SK-N-SH (cell line): ENCODE measurements at regions not wholly inside any gene's neighbourhood (a gene's known extent, or its start where the extent isn't known, plus 50 kb on each side); places are given as distances from the start of the nearest gene placed in this dataset.
A peak's percentile ranks its signal among the peaks of the same experiment; 100 is the strongest.

ENCODE experiments used
- CTCF ChIA-PET: fragments of 300-600, 350-600 bp; formaldehyde crosslinking; extraction: SDS; loops from one replicate; lab custom pipeline; 2021; lab: Yijun Ruan, JAX
- POLR2A ChIA-PET: fragments of 350-600 bp; sonication (Branson Sonifier 250); formaldehyde crosslinking; extraction: SDS; loops from one replicate; lab custom pipeline; 2020; ENCODE audit warnings: antibody characterized with exemption, inconsistent platforms; lab: Yijun Ruan, JAX
- DNase-seq: peaks from one replicate; pipeline ENCODE4 v3.0.0; 2012
- H2AFZ ChIP-seq: fragments of 200-600 bp; sonication (generic); 2 replicates; pipeline ENCODE4 v1.8.1; 2016; ENCODE audit warnings: antibody characterized with exemption, mild to moderate bottlenecking, low read depth
- H3F3A ChIP-seq: fragments of 200-600 bp; sonication (generic); replicated peaks from 2 replicates; pipeline ENCODE3; 2016; ENCODE audit warnings: antibody characterized with exemption, mild to moderate bottlenecking; ENCODE audit not compliant: insufficient read depth
- H3K27ac ChIP-seq, 2 experiments: fragments of 200-500 bp in 1 of 2; fragments of 200-600 bp in 1 of 2; sonication (Bioruptor generic) in 1 of 2; sonication (generic), shearing (Covaris generic) in 1 of 2; 2 replicates each; pipeline versions ENCODE4 v1.5.1 to v1.6.1; 2014 to 2016; ENCODE audit warnings: low read depth in 2 of 2, inconsistent platforms in 1 of 2, low read length in 1 of 2, mild to moderate bottlenecking in 1 of 2, mixed read lengths in 1 of 2
- H3K27me3 ChIP-seq: fragments of 200-600 bp; sonication (generic), shearing (Covaris generic); 2 replicates; pipeline ENCODE4 v1.6.1; 2016; ENCODE audit warnings: mixed run types; ENCODE audit not compliant: insufficient read depth
- H3K36me3 ChIP-seq, 2 experiments: fragments of 200-500 bp in 1 of 2; fragments of 200-600 bp in 1 of 2; sonication (Bioruptor generic) in 1 of 2; sonication (generic) in 1 of 2; replicated peaks in 1 of 2; 2 replicates each; pipeline versions ENCODE3 to v1.5.1; 2014 to 2016; ENCODE audit warnings: low read length in 1 of 2, mild to moderate bottlenecking in 1 of 2; ENCODE audit not compliant: insufficient read depth in 2 of 2, control insufficient read depth in 1 of 2
- H3K4me1 ChIP-seq, 2 experiments: fragments of 200-500 bp in 1 of 2; fragments of 200-600 bp in 1 of 2; sonication (Bioruptor generic) in 1 of 2; sonication (generic), shearing (Covaris generic) in 1 of 2; 2 replicates each; pipeline versions ENCODE4 v1.5.1 to v1.6.1; 2014 to 2016; ENCODE audit warnings: low read depth in 1 of 2, low read length in 1 of 2, mixed run types in 1 of 2; ENCODE audit not compliant: insufficient read depth in 2 of 2, control insufficient read depth in 1 of 2
- H3K4me2 ChIP-seq: fragments of 200-600 bp; sonication (generic), shearing (Covaris generic); 2 replicates; pipeline ENCODE4 v1.6.1; 2017; ENCODE audit warnings: mixed run types
- H3K4me3 ChIP-seq, 2 experiments: fragments of 200-500 bp in 1 of 2; fragments of 200-600 bp in 1 of 2; sonication (Bioruptor generic) in 1 of 2; sonication (generic), shearing (Covaris generic) in 1 of 2; 2 replicates each; pipeline versions ENCODE4 v1.5.1 to v1.8.1; 2014 to 2016; ENCODE audit warnings: low read depth in 2 of 2, inconsistent platforms in 1 of 2, low read length in 1 of 2, mild to moderate bottlenecking in 1 of 2, mixed read lengths in 1 of 2, moderate library complexity in 1 of 2
- H3K79me2 ChIP-seq: fragments of 200-600 bp; sonication (generic); 2 replicates; pipeline ENCODE4 v1.8.1; 2017; ENCODE audit warnings: mild to moderate bottlenecking; ENCODE audit not compliant: insufficient read depth
- H3K9ac ChIP-seq: fragments of 200-600 bp; sonication (generic); 2 replicates; pipeline ENCODE4 v1.6.1; 2017; ENCODE audit warnings: mixed run types
- H3K9me2 ChIP-seq: fragments of 200-600 bp; sonication (generic); 2 replicates; pipeline ENCODE4 v1.6.1; 2017; ENCODE audit warnings: mixed run types
- H3K9me3 ChIP-seq: fragments of 200-600 bp; sonication (generic); 2 replicates; pipeline ENCODE4 v1.6.1; 2017; ENCODE audit warnings: mixed run types, mild to moderate bottlenecking, moderate library complexity
- H4K20me1 ChIP-seq: fragments of 200-600 bp; sonication (generic); 2 replicates; pipeline ENCODE4 v1.6.1; 2017; ENCODE audit warnings: mild to moderate bottlenecking, mixed run types; ENCODE audit not compliant: insufficient read depth
- ELF1 ChIP-seq: IDR thresholded peaks from 2 replicates; pipeline ENCODE4 v1.4.0; 2012
- EP300 ChIP-seq, 2 experiments: IDR thresholded peaks; 2 replicates each; pipeline versions ENCODE4 v1.4.0 to v1.6.1; 2012; ENCODE audit warnings: borderline replicate concordance in 1 of 2, low read depth in 1 of 2, low read length in 1 of 2
- GATA2 ChIP-seq: sonication (generic); formaldehyde crosslinking; IDR thresholded peaks from 2 replicates; pipeline ENCODE4 v1.5.0; 2020; ENCODE audit warnings: mild to moderate bottlenecking, missing genetic modification reagents
- JUND ChIP-seq: IDR thresholded peaks from 2 replicates; pipeline ENCODE4 v1.4.0; 2012
- NFIC ChIP-seq: IDR thresholded peaks from 2 replicates; pipeline ENCODE4 v1.4.0; 2012; ENCODE audit warnings: borderline replicate concordance
- RCOR1 ChIP-seq: fragments of 150-350 bp; IDR thresholded peaks from 2 replicates; pipeline ENCODE4 v1.6.1; 2017; ENCODE audit warnings: antibody characterized with exemption, low read length
- SIN3A ChIP-seq: IDR thresholded peaks from 2 replicates; pipeline ENCODE4 v1.6.1; 2012; ENCODE audit warnings: low read depth, mild to moderate bottlenecking, low read length, moderate library complexity, borderline replicate concordance
- TAF1 ChIP-seq: IDR thresholded peaks from 2 replicates; pipeline ENCODE4 v1.6.1; 2012; ENCODE audit warnings: low read depth, mild to moderate bottlenecking, low read length, moderate library complexity, borderline replicate concordance
- TCF12 ChIP-seq: IDR thresholded peaks from 2 replicates; pipeline ENCODE4 v1.4.0; 2012
- WGBS: methylation state at CpG from one replicate; pipeline ENCODE4 v1.1.6; 2017; ENCODE audit warnings: low lambda C conversion rate; 5-methylcytosine and 5-hydroxymethylcytosine counted together
- TF ChIP-seq, protein P1 (sequence below): IDR thresholded peaks from 2 replicates; pipeline ENCODE4 v1.4.0; 2012; ENCODE audit warnings: low read depth, borderline replicate concordance

DNA sequence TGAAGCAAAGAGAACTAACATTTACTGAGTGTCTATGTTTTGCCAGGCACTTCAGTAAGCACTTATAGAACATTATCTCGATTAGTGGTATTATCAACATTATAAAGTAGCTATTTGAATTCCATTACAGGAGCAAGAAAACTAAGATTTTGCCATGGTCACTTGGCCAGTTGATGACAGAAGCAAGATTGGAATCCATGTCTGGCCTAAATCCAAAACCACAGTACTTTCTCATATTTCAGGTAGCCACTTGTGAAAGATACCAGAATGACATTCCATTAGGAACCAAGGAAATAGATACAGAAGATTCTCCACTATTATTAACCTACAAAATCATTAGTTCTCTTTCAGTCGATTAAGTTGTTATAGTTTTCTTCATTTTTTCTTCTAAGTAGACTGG is 691.0 kb upstream of the API5 start:
- WGBS, result 36% methylated on average over 2 of the region's 2 CpGs
- H3K27me3 ChIP-seq, result no peaks in the 10 kb centered on the region
- no peak overlapping the region for H2AFZ ChIP-seq
- no peaks in the 10 kb centered on the region for H3K9me3 ChIP-seq
- TF ChIP-seq, protein P1, sequence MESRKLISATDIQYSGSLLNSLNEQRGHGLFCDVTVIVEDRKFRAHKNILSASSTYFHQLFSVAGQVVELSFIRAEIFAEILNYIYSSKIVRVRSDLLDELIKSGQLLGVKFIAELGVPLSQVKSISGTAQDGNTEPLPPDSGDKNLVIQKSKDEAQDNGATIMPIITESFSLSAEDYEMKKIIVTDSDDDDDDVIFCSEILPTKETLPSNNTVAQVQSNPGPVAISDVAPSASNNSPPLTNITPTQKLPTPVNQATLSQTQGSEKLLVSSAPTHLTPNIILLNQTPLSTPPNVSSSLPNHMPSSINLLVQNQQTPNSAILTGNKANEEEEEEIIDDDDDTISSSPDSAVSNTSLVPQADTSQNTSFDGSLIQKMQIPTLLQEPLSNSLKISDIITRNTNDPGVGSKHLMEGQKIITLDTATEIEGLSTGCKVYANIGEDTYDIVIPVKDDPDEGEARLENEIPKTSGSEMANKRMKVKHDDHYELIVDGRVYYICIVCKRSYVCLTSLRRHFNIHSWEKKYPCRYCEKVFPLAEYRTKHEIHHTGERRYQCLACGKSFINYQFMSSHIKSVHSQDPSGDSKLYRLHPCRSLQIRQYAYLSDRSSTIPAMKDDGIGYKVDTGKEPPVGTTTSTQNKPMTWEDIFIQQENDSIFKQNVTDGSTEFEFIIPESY, result no peak
- no peak overlapping the region for H3K9ac ChIP-seq
- ChIA-PET POLR2A (no interaction called here), CTCF (interaction anchor here (0.9 kb wide), 1 partner anchor 22 kb away, joined by 3 read pairs; no protein-coding TSS in a partner anchor)
- H3F3A ChIP-seq, result no peaks in the 10 kb centered on the region
- H3K9me2 ChIP-seq, result no peaks in the 10 kb centered on the region
- H3K79me2 ChIP-seq, result no peaks in the 10 kb centered on the region
- DNase-seq, result no peak
- H4K20me1 ChIP-seq, result no peaks in the 10 kb centered on the region
- H3K36me3 ChIP-seq, result no peaks in the 10 kb centered on the region
- no peak overlapping the region for H3K4me3 ChIP-seq
- H3K27ac ChIP-seq, result no peak overlapping the region
- H3K4me2 ChIP-seq, result no peak overlapping the region
- peaks cover 0 to 5% of the 10 kb centered on the region in 2 experiments; a peak in 1 of 4 replicates for H3K4me1 ChIP-seq

DNA sequence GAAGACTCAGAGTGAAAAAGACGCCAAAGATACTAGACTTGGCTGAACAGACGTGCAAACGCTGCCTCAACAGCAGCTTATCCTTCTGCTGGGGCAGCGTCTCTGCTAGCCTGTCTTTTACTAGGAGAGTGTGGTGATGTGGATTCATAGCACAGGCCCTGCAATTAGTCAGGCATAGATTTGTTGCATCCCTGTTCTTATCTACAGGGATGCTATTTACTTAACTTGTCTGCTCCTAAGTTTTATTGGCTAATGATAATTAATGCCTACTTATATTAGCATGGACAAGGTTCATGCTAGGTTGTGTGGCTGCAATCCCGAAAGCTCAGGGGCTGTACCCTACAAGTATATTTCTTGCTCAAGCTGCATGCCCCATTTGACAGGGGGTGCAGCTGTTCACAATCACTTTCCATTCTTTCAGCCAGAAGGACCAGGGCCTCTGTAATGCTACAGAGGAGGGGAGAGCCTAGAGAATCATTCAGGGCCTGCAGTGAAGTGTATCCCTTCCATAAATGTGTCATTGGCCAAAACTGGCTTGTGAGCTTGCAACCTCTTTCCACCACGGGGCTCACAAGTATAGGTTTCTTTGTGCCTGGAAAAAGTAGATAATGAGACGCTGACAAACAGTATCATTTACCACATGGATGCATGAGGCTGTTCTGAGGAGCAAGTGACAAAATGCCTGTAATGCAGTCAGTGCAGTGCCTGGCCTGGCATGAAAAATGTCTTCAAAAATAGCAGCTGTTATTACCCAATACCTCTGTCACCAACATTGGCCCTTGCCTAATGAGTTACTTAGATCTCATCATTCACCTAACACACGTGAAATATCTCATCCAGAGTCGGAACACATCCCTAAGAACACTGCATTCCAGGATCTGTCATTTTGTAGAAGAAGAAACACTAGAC is 685.8 kb upstream of the API5 start:
- Histone ChIP-seq H2AFZ (no peak overlapping the region), H3K4me2 (no peak overlapping the region), H3K9me2 (no peaks in the 10 kb centered on the region), H3F3A (no peaks in the 10 kb centered on the region), H3K27ac (no peak overlapping the region), H3K36me3 (no peaks in the 10 kb centered on the region), H3K9ac (no peak overlapping the region), H4K20me1 (no peaks in the 10 kb centered on the region), H3K9me3 (no peaks in the 10 kb centered on the region), H3K4me1 (peaks cover 0 to 9% of the 10 kb centered on the region in 2 experiments; a peak in 1 of 4 replicates), H3K27me3 (no peaks in the 10 kb centered on the region), H3K79me2 (no peaks in the 10 kb centered on the region), H3K4me3 (no peak overlapping the region)
- ChIA-PET CTCF (interaction anchor here (0.8 to 1.2 kb wide), 2 partner anchors 15 to 101 kb away, joined by 3 read pairs; no protein-coding TSS in a partner anchor), POLR2A (no interaction called here)
- DNase-seq, result peak; percentile 45
- WGBS, result 22% methylated on average over 9 of the region's 9 CpGs
- TF ChIP-seq NFIC (no peak), ELF1 (no peak), SIN3A (no peak), EP300 (IDR thresholded peaks at IDR 0.05; ENCODE audit: borderline replicate concordance in 1 of 2, low read depth in 1 of 2, low read length in 1 of 2) (peak in 1 of 2 experiments; percentile 40; a peak in 1 of 4 replicates), TAF1 (no peak), RCOR1 (peak; percentile 67; the same call in 1 of the 2 replicates), JUND (no peak), TCF12 (no peak), GATA2 (CRISPR knock-in tag) (peak; percentile 75)
- TF ChIP-seq, protein P1, result no peak
